ENCODE measurements at regions not wholly inside any gene's neighbourhood (a gene's known extent, or its start where the extent isn't known, plus 50 kb on each side); places are given as distances from the start of the nearest gene placed in this dataset.

DNA sequence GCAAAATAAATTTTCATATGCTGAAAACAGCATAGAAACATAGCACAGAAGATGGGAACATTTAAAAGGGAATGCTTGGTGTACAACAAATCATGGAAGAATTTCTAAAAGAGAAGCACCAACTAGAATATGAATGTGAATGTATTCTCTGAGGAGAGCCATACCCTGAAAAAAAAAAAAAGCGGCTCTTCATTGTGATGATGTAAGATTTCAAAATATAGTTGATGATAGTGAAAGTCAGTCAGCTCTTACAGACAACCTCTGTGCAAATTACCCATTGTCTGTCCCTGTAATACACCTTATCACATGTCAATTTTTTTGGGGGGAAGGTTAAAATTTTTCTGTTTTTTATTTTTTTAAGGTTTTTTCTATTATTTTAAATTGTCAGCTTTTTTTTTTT is 58.6 kb upstream of the PTCHD4 start:
- TF ChIP-seq, protein P1, sequence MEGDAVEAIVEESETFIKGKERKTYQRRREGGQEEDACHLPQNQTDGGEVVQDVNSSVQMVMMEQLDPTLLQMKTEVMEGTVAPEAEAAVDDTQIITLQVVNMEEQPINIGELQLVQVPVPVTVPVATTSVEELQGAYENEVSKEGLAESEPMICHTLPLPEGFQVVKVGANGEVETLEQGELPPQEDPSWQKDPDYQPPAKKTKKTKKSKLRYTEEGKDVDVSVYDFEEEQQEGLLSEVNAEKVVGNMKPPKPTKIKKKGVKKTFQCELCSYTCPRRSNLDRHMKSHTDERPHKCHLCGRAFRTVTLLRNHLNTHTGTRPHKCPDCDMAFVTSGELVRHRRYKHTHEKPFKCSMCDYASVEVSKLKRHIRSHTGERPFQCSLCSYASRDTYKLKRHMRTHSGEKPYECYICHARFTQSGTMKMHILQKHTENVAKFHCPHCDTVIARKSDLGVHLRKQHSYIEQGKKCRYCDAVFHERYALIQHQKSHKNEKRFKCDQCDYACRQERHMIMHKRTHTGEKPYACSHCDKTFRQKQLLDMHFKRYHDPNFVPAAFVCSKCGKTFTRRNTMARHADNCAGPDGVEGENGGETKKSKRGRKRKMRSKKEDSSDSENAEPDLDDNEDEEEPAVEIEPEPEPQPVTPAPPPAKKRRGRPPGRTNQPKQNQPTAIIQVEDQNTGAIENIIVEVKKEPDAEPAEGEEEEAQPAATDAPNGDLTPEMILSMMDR (conservative IDR thresholded peaks at IDR 0.05) = no peak
- no peak for TF ChIP-seq ZFX (IDR thresholded peaks at IDR 0.05)

Data from C4-2B (cell line).